Spleen (tissue), 11 donors: ENCODE measurements at regions not wholly inside any gene's neighbourhood (a gene's known extent, or its start where the extent isn't known, plus 50 kb on each side); places are given as distances from the start of the nearest gene placed in this dataset.

Source experiments
- DNase-seq: peaks from one replicate; pipeline ENCODE4 v3.0.0-alpha.2; 2020
- H3K27ac ChIP-seq, 8 donors: fragments of 200-600 bp; sonication (generic) in 7 of 8; 1 replicate in 4 of 8; 2 replicates in 4 of 8; pipeline versions ENCODE4 v1.5.0 to v1.8.0; 2016 to 2021; ENCODE audit warnings: inconsistent platforms in 4 of 8, mild to moderate bottlenecking in 4 of 8, moderate library complexity in 1 of 8
- H3K27me3 ChIP-seq, 7 donors: fragments of 200-600 bp; sonication (generic) in 6 of 7; replicated peaks in 1 of 7; 1 replicate in 4 of 7; 2 replicates in 3 of 7; pipeline versions ENCODE4 v1.5.0 to v1.8.0; 2016 to 2021; ENCODE audit warnings: inconsistent platforms in 3 of 7, mild to moderate bottlenecking in 1 of 7
- H3K36me3 ChIP-seq, 6 donors: fragments of 200-600 bp; sonication (generic) in 5 of 6; 1 replicate in 4 of 6; 2 replicates in 2 of 6; pipeline versions ENCODE4 v1.5.0 to v1.8.0; 2016 to 2021; ENCODE audit warnings: inconsistent platforms in 2 of 6
- H3K4me1 ChIP-seq, 6 donors: fragments of 200-600 bp; sonication (generic) in 5 of 6; 1 replicate in 3 of 6; 2 replicates in 3 of 6; pipeline versions ENCODE4 v1.5.0 to v1.8.0; 2016 to 2021; ENCODE audit warnings: inconsistent platforms in 3 of 6
- H3K4me3 ChIP-seq, 8 donors: fragments of 200-600 bp; sonication (generic) in 7 of 8; 1 replicate in 4 of 8; 2 replicates in 4 of 8; pipeline versions ENCODE4 v1.5.0 to v1.8.0; 2016 to 2021; ENCODE audit warnings: inconsistent platforms in 4 of 8, mild to moderate bottlenecking in 4 of 8, moderate library complexity in 2 of 8
- H3K9me3 ChIP-seq, 8 donors: fragments of 200-600 bp; sonication (generic) in 7 of 8; 1 replicate in 4 of 8; 2 replicates in 4 of 8; pipeline versions ENCODE4 v1.5.0 to v1.8.0; 2016 to 2021; ENCODE audit warnings: inconsistent platforms in 4 of 8
- POLR2A ChIP-seq, 3 donors: fragments of 450-650 bp; IDR thresholded peaks; one replicate each; pipeline ENCODE4 v1.5.1; 2017; ENCODE audit warnings: antibody characterized with exemption in 3 of 3, mild to moderate bottlenecking in 1 of 3
- POLR2AphosphoS5 ChIP-seq, 3 donors: sonication (generic); formaldehyde crosslinking; IDR thresholded peaks; one replicate each; pipeline ENCODE4 v1.5.1; 2017; ENCODE audit warnings: antibody characterized with exemption in 3 of 3
- WGBS, 5 donors: extraction: QIAGEN DNeasy Blood & Tissue Kit in 3 of 5; methylation state at CpG; one replicate each; pipeline versions ENCODE4 v1.1.5 to v1.1.7; 2013 to 2018; 5-methylcytosine and 5-hydroxymethylcytosine counted together
- intact Hi-C: fragments of 100-400 bp; cut with DNase I; formaldehyde crosslinking; loops from one replicate; pipeline ENCODE4 v1.15.0; 2023; ENCODE audit warnings: low total_unique reads
- TF ChIP-seq, protein P1 (sequence below), 11 experiments: fragments of 200-600 bp in 7 of 11; fragments of 450-650 bp in 4 of 11; sonication (generic) in 4 of 11; IDR thresholded peaks in 8 of 11; conservative IDR thresholded peaks in 3 of 11; 1 replicate in 7 of 11; 2 replicates in 4 of 11; pipeline versions ENCODE4 v1.4.0 to v1.8.0; 2016 to 2021; ENCODE audit warnings: antibody characterized with exemption in 11 of 11, inconsistent platforms in 4 of 11, mild to moderate bottlenecking in 1 of 11
- donor health status: healthy with polysubstance abuse.
- donor health status: DM: no; HTN: no; CAD: no; lungs with moderate emphysema.
- donor health status: DM: no; HTN: no; CAD: no.
- donor health status: Bipolar disorder and iron deficiency.
- donor health status: healthy.
- donor health status: DM: no; HTN: no; CAD: no.
- donor health status: DM: yes; HTN: yes; CAD: no.

DNA sequence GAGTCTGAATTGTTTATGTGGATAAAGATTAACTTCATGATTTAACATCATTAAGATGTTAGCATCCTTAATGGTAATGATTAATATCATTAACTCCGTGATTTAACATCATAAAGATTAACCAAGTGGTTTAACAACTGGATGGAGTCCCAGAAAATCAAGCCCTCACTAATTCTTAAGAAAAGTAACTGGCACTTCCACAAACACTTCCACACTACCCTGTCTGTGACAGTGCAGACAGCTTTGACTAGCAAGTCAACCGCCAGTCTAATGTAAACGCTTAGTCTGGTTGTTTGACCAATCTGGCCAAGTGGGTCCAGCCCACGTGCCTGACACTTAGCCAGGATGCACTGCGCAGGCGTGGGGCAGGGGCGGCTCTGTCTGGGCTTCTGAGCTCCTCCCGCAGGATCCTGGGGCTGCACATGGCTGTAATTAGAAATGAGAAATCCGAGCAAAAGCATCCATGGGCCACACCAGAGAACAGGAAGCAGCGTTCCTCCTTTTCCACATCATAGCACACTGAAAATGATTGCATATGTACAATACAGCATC, 424.2 kb downstream of the FOXA2 start:
- 79 to 88% (median 82%) methylated on average over 10 of the region's 10 CpGs for WGBS, 5 donors
- Histone ChIP-seq H3K27me3 (no peaks in the 10 kb centered on the region), H3K36me3 (no peaks in the 10 kb centered on the region), H3K9me3 (peaks cover 0 to 3% (median 0%) of the 10 kb centered on the region in 8 donors), H3K27ac (no peak overlapping the region), H3K4me3 (no peak overlapping the region), H3K4me1 (no peaks in the 10 kb centered on the region)
- intact Hi-C loops, result loop anchor here (10.0 kb wide), 1 partner anchor 55 kb away; no protein-coding TSS in a partner anchor
- no peak for DNase-seq
- TF ChIP-seq POLR2A (IDR thresholded peaks at IDR 0.05), result no peak
- no peak for TF ChIP-seq POLR2AphosphoS5 (IDR thresholded peaks at IDR 0.05)
- TF ChIP-seq, protein P1, sequence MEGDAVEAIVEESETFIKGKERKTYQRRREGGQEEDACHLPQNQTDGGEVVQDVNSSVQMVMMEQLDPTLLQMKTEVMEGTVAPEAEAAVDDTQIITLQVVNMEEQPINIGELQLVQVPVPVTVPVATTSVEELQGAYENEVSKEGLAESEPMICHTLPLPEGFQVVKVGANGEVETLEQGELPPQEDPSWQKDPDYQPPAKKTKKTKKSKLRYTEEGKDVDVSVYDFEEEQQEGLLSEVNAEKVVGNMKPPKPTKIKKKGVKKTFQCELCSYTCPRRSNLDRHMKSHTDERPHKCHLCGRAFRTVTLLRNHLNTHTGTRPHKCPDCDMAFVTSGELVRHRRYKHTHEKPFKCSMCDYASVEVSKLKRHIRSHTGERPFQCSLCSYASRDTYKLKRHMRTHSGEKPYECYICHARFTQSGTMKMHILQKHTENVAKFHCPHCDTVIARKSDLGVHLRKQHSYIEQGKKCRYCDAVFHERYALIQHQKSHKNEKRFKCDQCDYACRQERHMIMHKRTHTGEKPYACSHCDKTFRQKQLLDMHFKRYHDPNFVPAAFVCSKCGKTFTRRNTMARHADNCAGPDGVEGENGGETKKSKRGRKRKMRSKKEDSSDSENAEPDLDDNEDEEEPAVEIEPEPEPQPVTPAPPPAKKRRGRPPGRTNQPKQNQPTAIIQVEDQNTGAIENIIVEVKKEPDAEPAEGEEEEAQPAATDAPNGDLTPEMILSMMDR (IDR thresholded peaks at IDR 0.05 in 8 of 11, conservative IDR thresholded peaks at IDR 0.05 in 3 of 11), result no peak

DNA sequence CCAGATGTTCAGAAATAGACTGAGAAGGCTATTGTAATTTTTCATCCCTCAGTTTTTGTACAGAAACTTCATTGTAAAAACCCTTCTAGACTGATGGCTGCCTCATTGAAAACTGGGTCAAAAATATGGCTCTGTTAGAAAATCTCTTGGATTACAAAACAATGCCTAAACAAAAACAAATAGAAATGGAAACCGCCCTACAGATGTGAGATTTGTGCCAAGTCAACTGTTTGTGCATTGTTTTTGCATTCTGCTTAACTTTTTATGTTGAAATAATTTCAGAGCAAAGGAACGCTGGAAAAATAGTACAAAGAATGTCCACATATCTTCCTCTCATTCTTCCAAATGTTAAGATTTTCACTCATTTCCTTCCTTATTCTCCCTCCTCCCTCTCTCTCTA, 425.1 kb downstream of the FOXA2 start:
- Histone ChIP-seq H3K9me3 (peaks cover 0 to 3% (median 0%) of the 10 kb centered on the region in 8 donors), H3K4me3 (no peak overlapping the region), H3K27ac (no peak overlapping the region), H3K27me3 (no peaks in the 10 kb centered on the region), H3K36me3 (no peaks in the 10 kb centered on the region), H3K4me1 (no peaks in the 10 kb centered on the region)
- WGBS, 5 donors, result 50 to 74% (median 64%) methylated on average over 2 of the region's 2 CpGs
- DNase-seq, result no peak
- intact Hi-C loops, result no loop called here
- TF ChIP-seq, protein P1 (IDR thresholded peaks at IDR 0.05 in 8 of 11, conservative IDR thresholded peaks at IDR 0.05 in 3 of 11), result no peak
- TF ChIP-seq POLR2A (IDR thresholded peaks at IDR 0.05) (no peak), POLR2AphosphoS5 (IDR thresholded peaks at IDR 0.05) (no peak)

DNA sequence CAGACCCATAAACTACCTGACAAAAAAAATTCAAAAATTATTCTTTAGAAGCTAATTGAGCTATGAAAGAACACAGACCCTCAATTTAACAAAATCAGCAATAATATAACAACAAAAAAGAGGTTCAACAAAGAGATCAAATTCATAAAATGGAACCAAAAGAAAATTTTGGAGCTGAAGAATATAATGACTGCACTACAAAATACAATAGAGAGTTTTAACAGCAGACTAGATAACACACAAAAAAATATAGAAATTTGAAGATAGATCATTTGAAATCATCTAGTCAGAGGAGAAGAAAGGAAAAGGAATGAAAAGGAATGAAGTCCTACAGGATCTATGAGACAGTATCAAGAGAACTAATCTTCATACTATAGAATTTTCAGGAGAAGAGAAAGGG, 422.1 kb downstream of the PAX1 start:
- TF ChIP-seq POLR2AphosphoS5 (IDR thresholded peaks at IDR 0.05) (no peak), POLR2A (IDR thresholded peaks at IDR 0.05) (no peak)
- TF ChIP-seq, protein P1 (IDR thresholded peaks at IDR 0.05 in 8 of 11, conservative IDR thresholded peaks at IDR 0.05 in 3 of 11), result no peak
- DNase-seq, result no peak
- H3K36me3 ChIP-seq, result no peaks in the 10 kb centered on the region
- intact Hi-C loops, result no loop called here
- H3K9me3 ChIP-seq, result peaks cover 4 to 56% (median 45%) of the 10 kb centered on the region in 8 donors
- H3K27me3 ChIP-seq, result no peaks in the 10 kb centered on the region
- H3K27ac ChIP-seq, result no peak overlapping the region
- H3K4me3 ChIP-seq, result no peak overlapping the region
- H3K4me1 ChIP-seq, result no peaks in the 10 kb centered on the region

DNA sequence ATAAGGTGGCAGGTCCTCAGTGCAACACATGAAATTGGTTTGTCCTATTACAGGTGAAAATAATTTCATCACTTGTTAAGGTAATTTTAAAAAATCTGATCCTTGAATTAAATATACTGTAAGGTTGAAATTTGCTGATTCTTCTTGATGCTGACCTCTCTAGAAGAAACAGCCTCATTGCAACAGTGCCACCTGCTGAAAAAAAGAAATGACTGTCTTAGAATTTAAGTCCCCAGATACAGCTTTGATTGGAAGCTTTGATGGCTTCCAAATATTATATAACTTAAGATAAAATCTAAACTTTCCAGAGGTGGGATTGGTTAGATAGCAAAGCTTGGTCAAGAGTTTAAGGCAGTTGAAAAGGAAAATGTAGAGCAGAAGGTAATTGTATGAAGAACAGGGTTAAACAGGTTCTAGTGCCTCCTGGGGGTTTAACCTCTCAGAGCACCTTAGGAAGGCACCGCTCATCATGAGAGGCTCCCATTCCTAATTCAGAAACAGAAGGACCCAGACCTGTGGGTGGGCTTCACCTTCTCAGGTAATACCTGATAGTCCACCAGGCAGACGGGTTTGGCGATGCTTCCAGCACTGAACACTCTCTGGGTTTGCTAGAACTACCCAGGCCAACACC, 401.0 kb downstream of the PAX1 start:
- 66 to 82% (median 75%) methylated on average over 3 of the region's 3 CpGs for WGBS, 5 donors
- intact Hi-C loops, result no loop called here
- Histone ChIP-seq H3K36me3 (no peaks in the 10 kb centered on the region), H3K4me1 (no peaks in the 10 kb centered on the region), H3K9me3 (peaks cover 0 to 5% (median 0%) of the 10 kb centered on the region in 8 donors), H3K27ac (no peak overlapping the region), H3K27me3 (no peaks in the 10 kb centered on the region), H3K4me3 (no peak overlapping the region)
- DNase-seq, result no peak
- no peak for TF ChIP-seq POLR2A (IDR thresholded peaks at IDR 0.05)
- no peak for TF ChIP-seq POLR2AphosphoS5 (IDR thresholded peaks at IDR 0.05)
- TF ChIP-seq, protein P1 (IDR thresholded peaks at IDR 0.05 in 8 of 11, conservative IDR thresholded peaks at IDR 0.05 in 3 of 11), result no peak
